Tibial artery (tissue), 4 donors: ENCODE measurements at regions not wholly inside any gene's neighbourhood (a gene's known extent, or its start where the extent isn't known, plus 50 kb on each side); places are given as distances from the start of the nearest gene placed in this dataset.

Experiments used
- DNase-seq, 2 donors: peaks; one replicate each; pipeline ENCODE4 v3.0.0-alpha.2; 2019
- H3K27ac ChIP-seq, 2 donors: fragments of 200-600 bp; sonication (generic) in 1 of 2; 1 replicate in 1 of 2; 2 replicates in 1 of 2; pipeline ENCODE4 v1.5.1; 2018 to 2019; ENCODE audit warnings: mild to moderate bottlenecking in 1 of 2
- H3K27me3 ChIP-seq, 2 donors: fragments of 200-600 bp; sonication (generic) in 1 of 2; one replicate each; pipeline versions ENCODE4 v1.5.1 to v1.6.0; 2016 to 2019
- H3K36me3 ChIP-seq, 3 donors: fragments of 200-600 bp; sonication (generic) in 2 of 3; one replicate each; pipeline ENCODE4 v1.5.1; 2016 to 2019; ENCODE audit warnings: mild to moderate bottlenecking in 2 of 3
- H3K4me1 ChIP-seq, 4 donors: fragments of 200-600 bp; sonication (generic) in 2 of 4; 1 replicate in 3 of 4; 2 replicates in 1 of 4; pipeline ENCODE4 v1.5.1; 2016 to 2019
- H3K4me3 ChIP-seq, 2 donors: fragments of 200-600 bp; sonication (generic) in 1 of 2; 1 replicate in 1 of 2; 2 replicates in 1 of 2; pipeline ENCODE4 v1.5.1; 2018 to 2019; ENCODE audit warnings: mild to moderate bottlenecking in 2 of 2
- H3K9me3 ChIP-seq, 3 donors: fragments of 200-600 bp; sonication (generic) in 1 of 3; one replicate each; pipeline ENCODE4 v1.5.1; 2016 to 2019
- CTCF ChIP-seq, 2 experiments: fragments of 200-600 bp in 1 of 2; fragments of 450-650 bp in 1 of 2; IDR thresholded peaks; one replicate each; pipeline ENCODE4 v1.5.1; 2017 to 2019; ENCODE audit warnings: antibody characterized with exemption in 2 of 2, mild to moderate bottlenecking in 1 of 2, moderate library complexity in 1 of 2
- intact Hi-C: fragments of 100-400 bp; cut with DNase I; formaldehyde crosslinking; loops from one replicate; pipeline ENCODE4 v1.15.0; 2023; ENCODE audit warnings: low total_unique reads

DNA sequence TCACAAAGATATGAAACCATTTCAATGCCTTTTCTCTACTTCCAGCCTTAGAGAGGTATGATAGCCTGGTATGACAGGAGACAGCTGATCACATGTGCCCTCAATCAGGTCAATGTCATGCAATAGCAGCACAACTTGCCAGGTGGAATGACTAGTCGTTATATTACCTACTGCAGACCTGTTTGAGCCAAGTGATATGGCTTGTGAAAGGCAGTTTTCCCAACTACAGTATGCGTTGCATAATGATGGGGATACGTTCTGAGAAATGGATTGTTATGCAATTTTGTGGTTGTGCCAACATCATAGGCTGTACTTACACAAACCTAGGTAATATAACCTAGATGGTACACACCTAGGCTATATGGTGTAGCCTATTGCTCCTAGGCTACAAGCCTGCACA is 262.8 kb downstream of the ICOS start:
- Histone ChIP-seq H3K4me3 (no peak overlapping the region), H3K9me3 (no peaks in the 10 kb centered on the region), H3K27ac (no peak overlapping the region), H3K36me3 (no peaks in the 10 kb centered on the region), H3K4me1 (no peaks in the 10 kb centered on the region), H3K27me3 (peaks cover 0 to 4% of the 10 kb centered on the region in 2 donors)
- TF ChIP-seq CTCF (IDR thresholded peaks at IDR 0.05) = no peak
- DNase-seq = no peak
- intact Hi-C loops = no loop called here

- intact Hi-C loops = no loop called here
- H3K36me3 ChIP-seq = no peaks in the 10 kb centered on the region
- TF ChIP-seq CTCF (IDR thresholded peaks at IDR 0.05) = no peak
- peaks cover 0 to 4% of the 10 kb centered on the region in 2 donors for H3K27me3 ChIP-seq
- H3K27ac ChIP-seq = no peak overlapping the region
- DNase-seq = no peak
- H3K4me1 ChIP-seq = no peaks in the 10 kb centered on the region
- no peak overlapping the region for H3K4me3 ChIP-seq
- H3K9me3 ChIP-seq = no peaks in the 10 kb centered on the region
These were observed 264.9 kb downstream of the ICOS start for GRCh38 chr2:204201507-204201906.

DNA sequence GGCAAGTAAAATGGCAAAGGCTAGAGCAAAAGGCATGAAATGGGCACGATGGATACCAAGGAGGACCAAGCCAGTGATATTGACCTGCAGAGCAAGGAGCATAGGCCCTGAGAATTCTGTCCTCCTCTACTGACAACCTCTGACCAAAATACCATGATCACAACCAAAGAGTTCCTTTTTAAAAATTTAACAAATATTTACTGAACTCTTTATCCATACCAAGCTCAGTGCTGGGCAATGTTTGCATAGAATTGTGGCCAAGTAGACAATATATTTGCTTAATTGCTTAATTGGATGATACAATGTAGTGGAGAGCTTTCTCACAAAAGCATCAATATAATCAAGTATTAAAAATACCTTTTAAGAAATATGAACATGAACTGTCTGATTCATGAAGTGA is 265.7 kb downstream of the ICOS start:
- no peaks in the 10 kb centered on the region for H3K36me3 ChIP-seq
- TF ChIP-seq CTCF (IDR thresholded peaks at IDR 0.05) = no peak
- peaks cover 0 to 4% of the 10 kb centered on the region in 2 donors for H3K27me3 ChIP-seq
- no peaks in the 10 kb centered on the region for H3K4me1 ChIP-seq
- intact Hi-C loops = no loop called here
- no peak overlapping the region for H3K4me3 ChIP-seq
- H3K27ac ChIP-seq = no peak overlapping the region
- DNase-seq = no peak
- H3K9me3 ChIP-seq = no peaks in the 10 kb centered on the region

DNA sequence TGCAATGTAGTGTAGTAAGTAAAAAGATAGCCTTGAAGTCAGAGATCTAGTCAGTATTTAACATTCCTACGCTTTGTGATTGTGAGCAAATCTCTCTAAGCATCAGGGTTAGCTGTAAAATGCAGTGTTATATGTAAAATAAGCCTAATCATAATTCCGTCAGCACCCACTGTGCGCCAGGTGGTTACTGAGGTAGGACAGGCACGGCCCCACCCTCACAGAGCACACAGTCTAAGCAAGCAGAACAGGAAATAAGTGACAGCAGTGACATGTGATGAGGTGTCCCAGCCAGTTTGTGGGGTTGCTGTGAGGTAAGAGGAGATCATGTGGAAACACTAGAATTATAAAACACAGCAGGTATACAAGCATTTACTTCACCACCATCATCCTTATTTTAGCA is 267.1 kb downstream of the ICOS start:
- no peak for DNase-seq
- intact Hi-C loops = no loop called here
- Histone ChIP-seq H3K9me3 (no peaks in the 10 kb centered on the region), H3K36me3 (no peaks in the 10 kb centered on the region), H3K4me3 (no peak overlapping the region), H3K4me1 (no peaks in the 10 kb centered on the region), H3K27ac (no peak overlapping the region), H3K27me3 (peaks cover 0 to 4% of the 10 kb centered on the region in 2 donors)
- no peak for TF ChIP-seq CTCF (IDR thresholded peaks at IDR 0.05)

DNA sequence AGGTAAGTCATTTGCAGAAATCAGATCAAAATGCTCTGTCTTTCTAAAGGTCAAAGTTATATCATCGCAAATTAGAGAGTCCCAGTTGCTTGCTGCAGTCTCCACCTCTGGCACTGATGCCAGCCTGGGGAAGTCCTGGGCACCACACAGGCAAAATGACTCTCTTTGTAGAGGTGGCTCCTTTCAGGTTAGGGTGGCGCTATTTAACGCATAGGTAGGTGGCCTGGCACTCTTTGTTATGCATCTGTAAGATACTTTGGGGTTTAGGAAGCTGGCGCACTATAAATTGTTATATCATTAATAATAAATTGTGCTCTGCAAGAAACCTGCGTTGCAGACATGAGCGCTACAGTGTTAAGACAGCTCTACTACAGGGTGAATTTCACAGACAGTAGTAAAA is 268.5 kb downstream of the ICOS start:
- Histone ChIP-seq H3K36me3 (no peaks in the 10 kb centered on the region), H3K27ac (no peak overlapping the region), H3K9me3 (no peaks in the 10 kb centered on the region), H3K4me1 (no peaks in the 10 kb centered on the region), H3K4me3 (no peak overlapping the region), H3K27me3 (no peaks in the 10 kb centered on the region)
- no peak for DNase-seq
- no peak for TF ChIP-seq CTCF (IDR thresholded peaks at IDR 0.05)
- intact Hi-C loops = no loop called here

DNA sequence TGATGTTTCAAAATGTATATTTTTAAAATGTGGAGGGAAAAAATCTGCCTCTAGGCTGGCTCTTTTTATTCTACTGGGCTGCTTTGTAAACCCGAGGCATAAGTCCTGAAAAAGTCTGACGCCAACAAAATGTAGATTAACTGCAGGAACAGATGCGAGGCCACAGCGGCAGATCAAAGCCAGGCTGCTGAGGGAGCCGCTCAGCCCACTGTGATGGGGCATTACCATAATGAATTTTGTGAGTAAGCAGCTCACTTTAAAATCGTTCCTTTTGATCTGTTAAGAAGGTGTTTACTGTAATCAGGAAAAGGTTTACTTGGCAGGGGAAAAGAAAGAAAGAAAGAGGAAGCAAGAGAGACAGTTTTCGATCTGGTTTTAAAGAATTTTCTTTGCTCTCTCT is 269.0 kb downstream of the ICOS start:
- H3K36me3 ChIP-seq = no peaks in the 10 kb centered on the region
- no peak for DNase-seq
- H3K27ac ChIP-seq = no peak overlapping the region
- no peaks in the 10 kb centered on the region for H3K9me3 ChIP-seq
- intact Hi-C loops = no loop called here
- H3K4me3 ChIP-seq = no peak overlapping the region
- H3K27me3 ChIP-seq = no peaks in the 10 kb centered on the region
- no peak for TF ChIP-seq CTCF (IDR thresholded peaks at IDR 0.05)
- no peaks in the 10 kb centered on the region for H3K4me1 ChIP-seq
